ENCODE measurements at regions not wholly inside any gene's neighbourhood (a gene's known extent, or its start where the extent isn't known, plus 50 kb on each side); places are given as distances from the start of the nearest gene placed in this dataset.

GRCh38 chr2:16003809-16004208, 63.5 kb downstream of the MYCN start:
- no peak overlapping the region for H3K14ac ChIP-seq (replicated peaks; ENCODE audit: low read depth, low read length)
- intact Hi-C loops (cut with micrococcal nuclease) = no loop called here
- H3K4me2 ChIP-seq (ENCODE audit: low read depth, low read length) = no peak overlapping the region
- no peak overlapping the region for H4K8ac ChIP-seq (ENCODE audit: low read depth in 2 of 2, low read length in 2 of 2)
- no peaks in the 10 kb centered on the region for H3K79me1 ChIP-seq (ENCODE audit: low read depth in 1 of 2, low read length in 2 of 2)
- no peak overlapping the region for H3K4ac ChIP-seq (ENCODE audit: low read depth, low read length)
- ATAC-seq (ENCODE audit: low read depth) = no peak
- no peak overlapping the region for H4K5ac ChIP-seq (ENCODE audit: low read depth, low read length)
- H3K4me3 ChIP-seq (ENCODE audit: insufficient read depth, low read depth, low read length) = no peak overlapping the region
- in situ Hi-C loops (cut with MboI; ENCODE audit: low sequenced_read_pairs) = no loop called here
- H3K23ac ChIP-seq (ENCODE audit: low read depth, low read length) = no peak overlapping the region
- no peak overlapping the region for H2BK120ac ChIP-seq (ENCODE audit: low read depth, low read length)
- dilution Hi-C loops (cut with HindIII; ENCODE audit: low sequenced_read_pairs, unreplicated experiment) = no loop called here
- H2AFZ ChIP-seq (replicated peaks; ENCODE audit: low read length, poor library complexity) = no peak overlapping the region
- H3K4me1 ChIP-seq (ENCODE audit: control insufficient read depth, insufficient read depth, low read length) = no peaks in the 10 kb centered on the region
- H2AK9ac ChIP-seq (replicated peaks; ENCODE audit: low read depth, low read length, poor library complexity) = no peak overlapping the region
- H3K18ac ChIP-seq (ENCODE audit: low read depth, low read length) = no peak overlapping the region
- no peak overlapping the region for H3K27ac ChIP-seq (ENCODE audit: insufficient read depth, low read length)
- no peak overlapping the region for H3K56ac ChIP-seq (ENCODE audit: extremely low read depth, insufficient read depth, low read length)
- BruUV-seq (replicated peaks) = no TSS peak
- no peak overlapping the region for H2BK5ac ChIP-seq (ENCODE audit: low read depth, low read length, poor library complexity, severe bottlenecking)
- no peaks in the 10 kb centered on the region for H3K27me3 ChIP-seq (ENCODE audit: control insufficient read depth, insufficient read depth, low read length)
- no peak overlapping the region for H4K91ac ChIP-seq (ENCODE audit: insufficient read depth, low read depth, low read length)
- DNase-seq = no peak
- WGBS, 2 experiments (ENCODE audit: extremely low coverage in 2 of 2, insufficient read length in 1 of 2) = 17% methylated on average over 1 of the region's 4 CpGs; no CpG with 5 or more reads in 1 of the 2 experiments
- H3K9me1 ChIP-seq (ENCODE audit: insufficient read depth, low read length) = no peaks in the 10 kb centered on the region
- no peak overlapping the region for H2BK20ac ChIP-seq (ENCODE audit: low read depth, low read length)
- POLR2A ChIA-PET (ENCODE audit: unreplicated experiment) = no interaction called here
- TF ChIP-seq FOS (IDR thresholded peaks at IDR 0.05; ENCODE audit: low read depth, low read length) (no peak), CHD1 (IDR thresholded peaks at IDR 0.05; ENCODE audit: low read depth, low read length) (no peak), POLR2A (IDR thresholded peaks at IDR 0.05; ENCODE audit: low read depth, low read length) (no peak), SMC3 (IDR thresholded peaks at IDR 0.05; ENCODE audit: low read depth, low read length) (no peak), MAFK (IDR thresholded peaks at IDR 0.05; ENCODE audit: low read depth, low read length) (no peak), CTCF (conservative IDR thresholded peaks at IDR 0.05; ENCODE audit: low read depth, low read length) (no peak), USF2 (IDR thresholded peaks at IDR 0.05; ENCODE audit: low read depth, low read length) (no peak), MAZ (IDR thresholded peaks at IDR 0.05; ENCODE audit: borderline replicate concordance, low read depth, low read length) (no peak), MXI1 (IDR thresholded peaks at IDR 0.05; ENCODE audit: borderline replicate concordance, low read depth, low read length) (no peak)
- H3K9ac ChIP-seq (ENCODE audit: low read depth, low read length) = no peak overlapping the region
- CTCF ChIA-PET = no interaction called here
- H2BK15ac ChIP-seq (ENCODE audit: low read depth, low read length) = no peak overlapping the region
- peaks cover 22% of the 10 kb centered on the region for H3K9me3 ChIP-seq (ENCODE audit: control insufficient read depth, insufficient read depth, low read length)
- H2AK5ac ChIP-seq (ENCODE audit: low read depth, low read length) = no peak overlapping the region
- no peaks in the 10 kb centered on the region for H4K20me1 ChIP-seq (ENCODE audit: insufficient read depth, low read length)
- H3K36me3 ChIP-seq (ENCODE audit: control insufficient read depth, insufficient read depth, low read length) = no peaks in the 10 kb centered on the region

Data from IMR-90 (cell line).